ENCODE measurements at regions not wholly inside any gene's neighbourhood (a gene's known extent, or its start where the extent isn't known, plus 50 kb on each side); places are given as distances from the start of the nearest gene placed in this dataset.

GRCh38 chr15:98134905-98135304 lies 174.4 kb downstream of the ARRDC4 start:
- TF ChIP-seq EZH2 (IDR thresholded peaks at IDR 0.05; ENCODE audit: low read length, missing control alignments) (no peak), CTCF (conservative IDR thresholded peaks at IDR 0.05 in 1 of 2, IDR thresholded peaks at IDR 0.05 in 1 of 2; ENCODE audit: low read depth in 1 of 2, low read length in 2 of 2) (no peak)
